ENCODE measurements at regions not wholly inside any gene's neighbourhood (a gene's known extent, or its start where the extent isn't known, plus 50 kb on each side); places are given as distances from the start of the nearest gene placed in this dataset.

DNA sequence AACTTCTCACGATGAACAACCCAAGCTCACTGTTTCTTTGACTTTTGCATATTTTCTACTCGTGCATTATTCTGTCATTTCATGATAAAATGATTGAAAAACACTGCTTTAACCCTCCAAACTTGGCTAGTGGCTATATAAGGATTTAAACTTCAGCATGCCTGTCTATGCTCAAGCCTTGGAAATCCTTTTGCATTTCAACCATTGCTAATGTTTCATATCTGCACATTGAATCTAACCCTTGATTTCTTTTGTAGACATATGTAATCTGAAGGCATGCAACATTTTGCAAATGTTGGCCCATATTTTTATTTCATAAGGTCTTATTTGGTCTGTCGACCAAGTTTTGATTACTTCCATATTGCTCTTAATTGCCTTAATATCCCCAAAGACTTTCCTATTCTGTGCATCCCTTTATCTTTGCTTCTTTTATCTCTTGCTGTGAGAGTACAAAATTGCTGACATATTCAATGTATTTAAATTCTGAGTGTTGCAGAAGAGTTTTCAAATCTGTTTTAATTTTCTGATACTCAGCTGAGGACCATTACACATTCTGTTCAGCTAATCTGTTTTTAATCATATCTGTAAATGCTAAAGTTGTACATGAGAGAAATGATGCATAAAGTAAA, 403.7 kb upstream of the ZNF608 start:
- TF ChIP-seq, protein P1, sequence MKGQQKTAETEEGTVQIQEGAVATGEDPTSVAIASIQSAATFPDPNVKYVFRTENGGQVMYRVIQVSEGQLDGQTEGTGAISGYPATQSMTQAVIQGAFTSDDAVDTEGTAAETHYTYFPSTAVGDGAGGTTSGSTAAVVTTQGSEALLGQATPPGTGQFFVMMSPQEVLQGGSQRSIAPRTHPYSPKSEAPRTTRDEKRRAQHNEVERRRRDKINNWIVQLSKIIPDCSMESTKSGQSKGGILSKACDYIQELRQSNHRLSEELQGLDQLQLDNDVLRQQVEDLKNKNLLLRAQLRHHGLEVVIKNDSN (IDR thresholded peaks at IDR 0.05) = no peak
- TF ChIP-seq, protein P2, sequence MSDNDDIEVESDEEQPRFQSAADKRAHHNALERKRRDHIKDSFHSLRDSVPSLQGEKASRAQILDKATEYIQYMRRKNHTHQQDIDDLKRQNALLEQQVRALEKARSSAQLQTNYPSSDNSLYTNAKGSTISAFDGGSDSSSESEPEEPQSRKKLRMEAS (IDR thresholded peaks at IDR 0.05) = no peak
- TF ChIP-seq ZBTB7A (IDR thresholded peaks at IDR 0.05; ENCODE audit: low read depth) (no peak), YY1 (IDR thresholded peaks at IDR 0.05; ENCODE audit: low read depth) (no peak), TAF1 (IDR thresholded peaks at IDR 0.05; ENCODE audit: low read depth) (no peak), CEBPB (IDR thresholded peaks at IDR 0.05) (no peak)

DNA sequence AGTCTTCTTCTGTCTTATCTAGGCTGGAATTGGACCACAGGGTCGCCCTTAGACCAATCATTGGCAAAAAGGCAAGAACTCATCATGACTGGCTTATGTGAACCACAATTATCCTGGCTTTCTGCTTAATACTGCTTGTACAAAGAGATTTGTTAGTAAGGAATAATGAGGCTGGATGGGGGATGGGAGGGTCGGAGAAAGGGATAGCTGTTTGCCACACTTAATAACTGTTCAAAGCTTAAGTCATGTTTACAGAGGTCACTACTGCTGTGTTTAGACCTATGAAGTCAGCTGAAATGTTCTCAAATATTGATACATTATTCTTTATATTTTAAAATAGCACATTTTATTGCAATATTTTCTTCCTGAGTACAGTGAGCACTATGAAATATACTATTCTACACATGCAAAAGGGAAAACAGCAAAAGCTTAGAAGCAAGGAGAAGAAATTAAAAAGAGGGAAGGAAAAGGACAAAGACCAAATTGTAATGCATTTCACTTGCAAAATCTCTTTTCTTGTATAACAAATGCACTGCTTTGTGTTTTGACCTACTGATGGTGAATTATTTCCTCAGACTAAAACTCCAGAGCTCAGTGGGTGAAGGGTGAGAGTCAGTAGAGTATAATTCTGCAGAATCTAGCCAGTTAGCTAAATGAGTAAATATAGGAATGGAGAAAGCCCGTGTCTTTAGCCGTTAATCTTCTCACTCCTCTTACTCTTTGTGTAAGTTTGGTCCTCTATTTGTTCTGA, 404.9 kb upstream of the ZNF608 start:
- no peak for TF ChIP-seq EP300 (IDR thresholded peaks at IDR 0.05; ENCODE audit: borderline replicate concordance)
- TF ChIP-seq TCF12 (IDR thresholded peaks at IDR 0.05; ENCODE audit: low read depth) = no peak
- TF ChIP-seq TEAD4 (IDR thresholded peaks at IDR 0.05) = no peak
- TF ChIP-seq NFIC (IDR thresholded peaks at IDR 0.05) = no peak
- TF ChIP-seq, protein P2 (IDR thresholded peaks at IDR 0.05) = no peak
- TF ChIP-seq, protein P1 (IDR thresholded peaks at IDR 0.05) = no peak
- TF ChIP-seq RAD21 (IDR thresholded peaks at IDR 0.05; ENCODE audit: low read depth) = no peak
- TF ChIP-seq CREB1 (IDR thresholded peaks at IDR 0.05; ENCODE audit: low read depth) = no peak
- TF ChIP-seq ZBTB7A (IDR thresholded peaks at IDR 0.05; ENCODE audit: low read depth) = no peak
- TF ChIP-seq CEBPB (IDR thresholded peaks at IDR 0.05) = no peak
- TF ChIP-seq, protein P3, sequence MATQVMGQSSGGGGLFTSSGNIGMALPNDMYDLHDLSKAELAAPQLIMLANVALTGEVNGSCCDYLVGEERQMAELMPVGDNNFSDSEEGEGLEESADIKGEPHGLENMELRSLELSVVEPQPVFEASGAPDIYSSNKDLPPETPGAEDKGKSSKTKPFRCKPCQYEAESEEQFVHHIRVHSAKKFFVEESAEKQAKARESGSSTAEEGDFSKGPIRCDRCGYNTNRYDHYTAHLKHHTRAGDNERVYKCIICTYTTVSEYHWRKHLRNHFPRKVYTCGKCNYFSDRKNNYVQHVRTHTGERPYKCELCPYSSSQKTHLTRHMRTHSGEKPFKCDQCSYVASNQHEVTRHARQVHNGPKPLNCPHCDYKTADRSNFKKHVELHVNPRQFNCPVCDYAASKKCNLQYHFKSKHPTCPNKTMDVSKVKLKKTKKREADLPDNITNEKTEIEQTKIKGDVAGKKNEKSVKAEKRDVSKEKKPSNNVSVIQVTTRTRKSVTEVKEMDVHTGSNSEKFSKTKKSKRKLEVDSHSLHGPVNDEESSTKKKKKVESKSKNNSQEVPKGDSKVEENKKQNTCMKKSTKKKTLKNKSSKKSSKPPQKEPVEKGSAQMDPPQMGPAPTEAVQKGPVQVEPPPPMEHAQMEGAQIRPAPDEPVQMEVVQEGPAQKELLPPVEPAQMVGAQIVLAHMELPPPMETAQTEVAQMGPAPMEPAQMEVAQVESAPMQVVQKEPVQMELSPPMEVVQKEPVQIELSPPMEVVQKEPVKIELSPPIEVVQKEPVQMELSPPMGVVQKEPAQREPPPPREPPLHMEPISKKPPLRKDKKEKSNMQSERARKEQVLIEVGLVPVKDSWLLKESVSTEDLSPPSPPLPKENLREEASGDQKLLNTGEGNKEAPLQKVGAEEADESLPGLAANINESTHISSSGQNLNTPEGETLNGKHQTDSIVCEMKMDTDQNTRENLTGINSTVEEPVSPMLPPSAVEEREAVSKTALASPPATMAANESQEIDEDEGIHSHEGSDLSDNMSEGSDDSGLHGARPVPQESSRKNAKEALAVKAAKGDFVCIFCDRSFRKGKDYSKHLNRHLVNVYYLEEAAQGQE (IDR thresholded peaks at IDR 0.05; ENCODE audit: low read depth) = no peak
- TF ChIP-seq FOXM1 (IDR thresholded peaks at IDR 0.05; ENCODE audit: borderline replicate concordance, low read depth) = no peak
- no peak for TF ChIP-seq EGR1 (IDR thresholded peaks at IDR 0.05)
- TF ChIP-seq YY1 (IDR thresholded peaks at IDR 0.05; ENCODE audit: low read depth) = no peak
- no peak for TF ChIP-seq TAF1 (IDR thresholded peaks at IDR 0.05; ENCODE audit: low read depth)

DNA sequence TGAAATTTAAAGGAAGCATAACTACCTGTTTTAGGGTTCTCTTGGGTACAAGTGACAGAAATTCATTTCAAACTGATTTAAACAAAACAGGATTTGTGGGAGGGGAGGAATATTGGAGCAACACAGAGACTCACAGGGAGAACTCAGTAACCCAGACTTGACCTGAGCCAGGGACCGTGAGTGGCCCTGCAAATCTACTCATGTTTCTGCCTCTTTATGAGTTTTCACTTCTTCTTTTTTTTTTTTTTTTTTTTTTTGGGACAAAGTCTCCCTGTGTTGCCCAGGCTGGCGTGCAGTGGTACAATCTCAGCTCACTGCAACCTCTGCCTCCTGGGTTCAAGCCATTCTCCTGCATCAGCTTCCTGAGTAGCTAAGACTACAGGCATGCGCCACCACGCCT, 405.6 kb upstream of the ZNF608 start:
- TF ChIP-seq ZBTB7A (IDR thresholded peaks at IDR 0.05; ENCODE audit: low read depth) = no peak
- TF ChIP-seq, protein P2 (IDR thresholded peaks at IDR 0.05) = no peak
- no peak for TF ChIP-seq CEBPB (IDR thresholded peaks at IDR 0.05)
- TF ChIP-seq RAD21 (IDR thresholded peaks at IDR 0.05; ENCODE audit: low read depth) = no peak
- no peak for TF ChIP-seq YY1 (IDR thresholded peaks at IDR 0.05; ENCODE audit: low read depth)
- TF ChIP-seq TEAD4 (IDR thresholded peaks at IDR 0.05) = no peak
- TF ChIP-seq CREB1 (IDR thresholded peaks at IDR 0.05; ENCODE audit: low read depth) = no peak
- TF ChIP-seq NFIC (IDR thresholded peaks at IDR 0.05) = no peak
- no peak for TF ChIP-seq TAF1 (IDR thresholded peaks at IDR 0.05; ENCODE audit: low read depth)

DNA sequence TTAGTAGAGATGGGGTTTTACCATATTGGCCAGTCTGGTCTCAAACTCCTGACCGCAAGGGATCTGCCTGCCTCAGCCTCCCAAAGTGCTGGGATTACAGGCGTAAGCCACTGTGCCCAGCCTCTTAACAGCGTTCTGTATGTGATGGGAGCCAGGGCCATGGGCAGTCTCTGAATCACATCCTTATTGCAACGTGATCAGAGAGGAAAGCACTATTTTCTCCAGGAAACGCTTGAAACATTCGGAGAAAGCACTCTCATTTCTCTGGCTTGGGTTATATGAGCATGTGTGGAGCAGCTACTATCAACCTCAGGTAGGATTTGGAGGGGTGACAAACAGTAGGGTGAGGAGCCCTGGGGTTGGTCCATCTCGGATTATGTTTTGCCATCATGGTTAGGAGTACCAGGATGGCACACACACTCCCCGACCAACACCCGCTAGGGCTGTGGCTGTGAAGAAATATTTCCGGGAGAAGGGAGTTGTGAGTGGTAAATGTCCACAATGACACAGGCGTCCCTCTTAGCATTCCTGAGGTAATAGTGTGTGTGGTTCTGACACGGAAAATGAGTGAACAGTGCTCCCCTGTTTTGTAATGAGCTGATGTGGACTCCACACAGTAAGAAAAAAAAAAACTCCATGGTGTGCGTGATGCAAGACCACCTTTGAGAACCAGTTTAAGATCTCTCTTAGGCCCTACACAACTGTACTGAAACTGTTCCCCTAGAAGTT, 406.2 kb upstream of the ZNF608 start:
- TF ChIP-seq, protein P1 (IDR thresholded peaks at IDR 0.05) = no peak
- TF ChIP-seq TEAD4 (IDR thresholded peaks at IDR 0.05) (no peak), EP300 (IDR thresholded peaks at IDR 0.05; ENCODE audit: borderline replicate concordance) (no peak), TCF12 (IDR thresholded peaks at IDR 0.05; ENCODE audit: low read depth) (no peak), RAD21 (IDR thresholded peaks at IDR 0.05; ENCODE audit: low read depth) (no peak), NFIC (IDR thresholded peaks at IDR 0.05) (no peak), YY1 (IDR thresholded peaks at IDR 0.05; ENCODE audit: low read depth) (no peak), FOXM1 (IDR thresholded peaks at IDR 0.05; ENCODE audit: borderline replicate concordance, low read depth) (no peak), CEBPB (IDR thresholded peaks at IDR 0.05) (no peak), CREB1 (IDR thresholded peaks at IDR 0.05; ENCODE audit: low read depth) (no peak), ZBTB7A (IDR thresholded peaks at IDR 0.05; ENCODE audit: low read depth) (no peak), TAF1 (IDR thresholded peaks at IDR 0.05; ENCODE audit: low read depth) (no peak), EGR1 (IDR thresholded peaks at IDR 0.05) (no peak)
- TF ChIP-seq, protein P2 (IDR thresholded peaks at IDR 0.05) = no peak
- TF ChIP-seq, protein P3 (IDR thresholded peaks at IDR 0.05; ENCODE audit: low read depth) = no peak
